Ammon's horn (tissue), 1 donor: ENCODE measurements at regions not wholly inside any gene's neighbourhood (a gene's known extent, or its start where the extent isn't known, plus 50 kb on each side); places are given as distances from the start of the nearest gene placed in this dataset.

Experiments
- DNase-seq: peaks from one replicate; pipeline ENCODE4 v3.0.0-alpha.2; 2016; ENCODE audit warnings: low spot score

DNA sequence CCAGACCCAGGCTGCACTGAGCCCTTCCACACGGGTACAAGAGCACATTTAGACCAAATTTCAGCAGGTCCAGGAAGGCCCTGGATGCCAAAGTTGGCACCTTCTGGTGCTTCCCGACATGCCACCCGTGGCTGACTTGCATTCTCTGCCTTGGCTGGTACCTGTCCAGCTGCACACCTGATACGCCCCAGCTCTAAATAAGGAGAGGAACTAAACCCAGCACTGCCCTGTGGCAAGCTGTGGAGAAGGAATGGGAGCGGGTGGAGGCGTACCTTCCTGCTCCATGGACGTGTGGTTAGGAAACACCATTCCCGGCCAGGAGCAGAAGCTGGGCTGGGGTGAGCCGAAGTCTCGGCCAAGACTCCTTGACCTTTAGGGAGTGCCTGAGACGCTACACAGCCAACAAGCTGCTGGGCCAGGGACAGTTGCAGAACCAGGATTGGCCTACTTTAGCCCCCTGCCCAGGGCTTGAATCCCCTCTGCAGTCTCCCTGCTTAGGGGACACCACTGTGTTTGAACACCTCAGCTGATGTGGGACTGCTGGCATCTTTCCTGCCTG lies 86.5 kb upstream of the TAF1B start:
- no peak for DNase-seq

DNA sequence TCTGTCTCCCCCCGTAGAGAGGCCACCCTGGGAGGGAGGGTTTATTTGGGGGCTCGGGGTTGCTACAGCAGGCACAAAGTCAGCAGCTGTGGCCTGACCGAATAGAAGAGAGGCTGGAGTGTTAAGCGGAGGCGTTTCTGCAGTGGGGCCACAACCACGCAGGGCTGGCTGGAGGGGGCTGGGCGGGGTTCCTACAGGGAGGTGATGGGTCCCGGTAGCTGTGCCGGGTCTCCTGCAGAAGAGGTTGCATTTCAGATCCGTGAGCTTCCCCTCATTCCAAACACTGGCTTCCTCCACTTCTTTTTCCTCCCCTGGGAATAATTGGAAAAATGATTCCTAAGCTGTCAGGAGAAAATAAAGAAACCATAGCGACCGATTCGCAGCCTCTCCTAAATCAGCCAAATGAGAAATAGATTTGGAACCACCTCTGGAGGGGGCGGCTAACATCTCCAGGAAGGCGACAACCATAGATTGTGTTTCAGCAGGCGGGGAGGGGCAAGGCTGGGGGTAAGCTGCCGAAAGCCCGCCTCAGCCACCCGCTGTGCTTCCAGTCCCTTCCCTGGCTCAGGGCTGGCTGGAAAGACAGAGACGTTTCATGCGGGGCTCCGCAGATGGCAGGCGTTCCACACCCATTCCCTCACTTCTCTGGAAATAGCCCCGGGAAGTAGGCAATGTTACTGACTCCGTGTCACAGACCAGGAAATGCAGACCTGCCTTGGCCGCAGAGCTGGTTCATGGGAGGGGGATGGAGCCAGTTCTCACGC lies 85.6 kb upstream of the TAF1B start:
- peak; percentile 76 for DNase-seq

DNA sequence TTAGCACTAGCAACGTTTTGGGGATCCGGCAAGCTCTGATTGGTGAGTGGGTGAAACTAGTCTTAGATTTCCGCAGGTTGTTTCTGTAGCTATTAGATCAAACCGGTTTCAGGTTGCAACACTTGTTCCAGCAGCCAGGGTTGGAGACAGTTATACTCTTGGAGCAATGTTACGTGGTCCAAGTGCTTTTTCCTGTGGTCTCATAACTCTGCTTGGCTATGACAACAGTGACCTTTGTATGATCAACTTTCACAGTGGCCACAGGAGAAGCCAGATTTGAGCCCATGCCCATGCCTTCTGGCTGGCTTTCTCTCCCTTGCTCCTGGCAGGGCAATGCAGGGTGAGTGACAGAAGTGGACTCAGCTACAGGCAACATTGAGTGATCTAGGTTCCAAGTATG lies 84.5 kb upstream of the TAF1B start:
- DNase-seq, result no peak

DNA sequence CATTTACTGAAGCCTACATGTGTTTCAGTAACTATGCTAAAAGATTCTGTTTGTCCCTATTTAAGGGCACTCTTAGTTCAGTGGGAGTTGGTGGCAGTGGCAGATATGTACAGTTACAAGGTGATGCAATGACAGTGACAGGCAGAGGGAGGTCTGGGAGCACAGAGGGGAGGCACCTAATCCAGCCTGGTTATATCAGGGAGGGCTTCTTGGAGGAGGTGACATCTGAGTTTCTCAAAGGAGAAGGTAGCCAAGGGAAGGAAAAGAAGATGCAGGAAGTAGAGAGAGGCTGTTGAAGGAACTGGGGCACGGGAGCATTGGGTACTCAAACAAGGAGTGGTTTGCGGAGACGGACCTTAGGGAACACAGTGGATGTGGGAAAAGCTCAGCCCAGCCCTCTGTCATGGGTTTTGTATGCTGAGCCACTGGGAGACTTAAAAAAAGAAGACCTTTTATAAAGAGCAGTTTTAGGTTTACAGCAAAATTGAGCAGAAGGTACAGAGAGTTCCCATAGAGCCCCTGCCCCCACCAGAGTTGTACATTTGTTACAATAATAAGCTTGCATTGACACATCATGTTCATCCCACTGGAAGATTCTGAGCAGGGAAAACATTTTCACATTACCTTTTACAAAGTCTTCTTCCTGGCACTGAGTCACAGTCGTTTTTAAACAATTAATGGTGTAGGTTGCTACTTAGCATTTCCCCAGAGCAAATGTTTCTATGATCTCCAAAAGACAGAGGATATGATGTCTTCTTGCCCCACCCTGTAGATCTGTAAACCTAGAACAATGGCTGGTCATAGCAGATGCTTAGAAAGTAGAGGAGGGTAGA lies 83.0 kb upstream of the TAF1B start:
- DNase-seq, result no peak

DNA sequence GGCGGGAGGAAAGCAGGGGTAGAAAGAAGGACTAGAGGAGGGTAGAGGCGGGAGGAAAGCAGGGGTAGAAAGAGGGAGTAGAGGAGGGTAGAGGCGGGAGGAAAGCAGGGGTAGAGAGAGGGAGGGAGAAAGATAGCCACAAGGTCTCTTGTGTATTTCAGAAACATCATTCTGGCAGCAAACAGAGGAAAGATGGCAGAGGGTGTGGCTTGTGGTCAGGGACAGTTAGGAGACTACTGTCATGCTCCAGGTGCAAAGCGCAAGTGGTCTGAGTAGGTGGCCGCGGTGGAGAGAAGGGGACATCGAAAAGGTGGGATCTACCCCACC lies 82.4 kb upstream of the TAF1B start:
- DNase-seq, result no peak

DNA sequence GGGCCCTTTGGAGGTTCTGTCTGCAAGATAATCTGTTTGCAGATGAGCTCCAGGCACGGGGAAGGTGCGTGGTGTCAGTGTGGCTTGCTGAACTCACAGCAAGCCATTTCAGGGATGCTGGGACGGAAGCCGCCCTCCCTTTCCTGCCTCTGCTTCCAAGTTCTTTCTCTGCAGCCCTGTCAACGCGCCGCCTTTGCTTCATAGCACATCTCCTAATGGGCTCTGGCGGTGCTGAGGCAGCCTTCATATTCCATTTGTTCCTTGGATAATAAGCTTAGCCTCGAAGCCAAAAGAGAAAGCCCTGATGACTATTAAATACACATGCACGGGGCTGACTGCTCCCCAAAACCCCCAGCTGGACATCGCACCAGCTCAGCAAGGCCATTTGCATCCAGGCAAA lies 81.7 kb upstream of the TAF1B start:
- DNase-seq, result peak; percentile 56

DNA sequence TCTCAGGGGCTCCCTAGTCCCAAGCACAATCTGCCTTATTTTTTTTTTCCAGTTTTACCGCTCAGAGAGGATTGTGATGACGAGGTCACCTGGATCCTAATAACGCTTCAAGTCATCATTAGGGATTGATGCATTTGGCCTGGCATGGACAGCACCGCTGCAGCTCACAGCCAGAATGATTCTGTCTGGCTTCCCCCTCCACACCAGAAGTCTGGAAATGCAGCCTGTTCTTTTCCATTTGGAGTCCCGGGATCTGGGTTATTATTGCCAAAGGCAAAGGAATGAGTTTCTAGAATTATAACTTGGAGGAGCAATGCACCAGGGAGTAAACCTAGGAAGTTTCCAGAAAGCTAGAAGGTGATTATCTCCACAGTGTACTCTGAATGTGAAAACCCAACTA lies 81.1 kb upstream of the TAF1B start:
- DNase-seq, result no peak

DNA sequence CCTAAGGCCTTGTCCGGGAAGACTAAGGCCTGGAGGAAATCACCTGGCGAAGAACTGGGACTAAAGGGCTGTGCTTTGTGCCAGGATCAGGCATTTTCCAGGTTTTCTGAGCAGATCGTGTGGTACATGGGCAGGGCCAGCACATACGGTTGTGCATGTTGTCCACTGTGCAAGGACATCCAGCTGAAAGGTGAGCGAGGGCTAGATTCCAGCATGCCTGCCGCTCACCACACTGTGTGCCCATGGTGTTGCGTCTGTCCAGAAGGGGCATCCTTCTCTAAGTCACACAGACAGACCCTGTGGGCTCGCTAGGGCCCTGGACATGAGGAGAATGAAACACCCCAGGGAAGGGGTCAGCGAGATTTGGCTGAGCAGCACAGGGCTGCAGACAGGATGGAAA lies 80.3 kb upstream of the TAF1B start:
- DNase-seq, result no peak

DNA sequence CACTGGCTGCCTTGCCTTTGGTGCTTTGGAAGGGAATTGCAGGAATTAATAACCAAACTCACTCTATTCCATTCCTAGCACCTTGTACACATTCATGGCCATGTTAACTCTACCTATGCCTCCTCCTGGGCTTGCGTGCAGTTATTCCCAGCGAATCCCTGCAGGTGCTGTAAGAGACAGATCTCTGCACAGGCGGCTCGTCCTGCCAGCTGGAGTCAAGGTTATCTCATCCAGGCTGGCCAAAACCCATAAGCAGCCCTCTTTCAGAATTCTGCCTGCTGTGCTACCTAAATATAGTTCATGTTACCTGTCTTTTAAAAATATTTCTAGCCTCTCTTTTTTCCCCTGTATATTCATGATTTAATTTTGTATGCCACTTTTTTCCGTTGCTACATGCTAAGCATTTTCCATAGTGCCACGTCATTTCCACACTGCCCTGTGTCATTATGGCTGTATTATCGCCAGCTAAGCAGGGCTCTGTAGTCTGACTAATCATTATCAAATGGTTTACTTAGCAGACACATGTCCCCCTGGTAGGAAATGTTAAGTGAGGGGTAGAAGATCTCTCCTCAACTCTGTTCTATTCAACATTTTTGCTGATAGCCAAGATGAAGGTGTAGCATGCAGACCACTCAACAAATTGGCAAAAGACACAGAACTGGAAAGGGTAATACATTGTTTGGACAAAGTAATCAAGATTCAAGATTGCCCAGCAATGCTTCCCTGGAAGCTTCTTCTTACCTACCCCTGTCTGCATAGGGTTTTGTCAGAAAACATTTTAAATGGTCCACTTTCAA lies 79.7 kb upstream of the TAF1B start:
- no peak for DNase-seq

DNA sequence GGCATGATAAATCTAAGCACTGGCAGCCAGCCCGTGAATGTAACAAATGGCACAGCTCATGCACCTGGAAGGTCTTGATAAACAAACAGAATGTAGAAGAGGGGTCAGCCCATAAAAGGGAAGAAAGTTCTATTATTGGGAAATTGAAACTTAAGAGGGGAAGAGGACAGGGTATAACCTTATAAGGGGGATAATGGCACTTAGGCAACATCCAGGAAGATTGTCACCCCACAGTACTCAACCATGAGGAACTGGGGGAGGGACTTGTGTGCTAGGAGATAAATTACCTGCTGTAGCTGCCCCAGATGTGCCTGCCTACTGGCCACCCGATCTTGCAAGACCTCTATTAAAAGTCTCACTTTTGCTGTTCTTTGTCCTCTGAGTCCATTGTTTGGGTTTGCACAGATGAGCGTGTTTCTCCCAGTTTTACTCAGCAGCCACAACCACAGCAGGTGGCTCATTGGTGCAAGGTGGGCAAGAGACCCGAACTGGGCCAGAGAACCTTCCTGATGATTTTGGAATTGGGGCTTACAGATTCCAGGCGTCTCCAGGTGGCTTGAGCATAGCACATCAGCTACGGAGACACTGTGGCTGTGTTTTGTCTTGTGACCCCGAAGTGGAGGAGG lies 79.0 kb upstream of the TAF1B start:
- DNase-seq, result no peak

DNA sequence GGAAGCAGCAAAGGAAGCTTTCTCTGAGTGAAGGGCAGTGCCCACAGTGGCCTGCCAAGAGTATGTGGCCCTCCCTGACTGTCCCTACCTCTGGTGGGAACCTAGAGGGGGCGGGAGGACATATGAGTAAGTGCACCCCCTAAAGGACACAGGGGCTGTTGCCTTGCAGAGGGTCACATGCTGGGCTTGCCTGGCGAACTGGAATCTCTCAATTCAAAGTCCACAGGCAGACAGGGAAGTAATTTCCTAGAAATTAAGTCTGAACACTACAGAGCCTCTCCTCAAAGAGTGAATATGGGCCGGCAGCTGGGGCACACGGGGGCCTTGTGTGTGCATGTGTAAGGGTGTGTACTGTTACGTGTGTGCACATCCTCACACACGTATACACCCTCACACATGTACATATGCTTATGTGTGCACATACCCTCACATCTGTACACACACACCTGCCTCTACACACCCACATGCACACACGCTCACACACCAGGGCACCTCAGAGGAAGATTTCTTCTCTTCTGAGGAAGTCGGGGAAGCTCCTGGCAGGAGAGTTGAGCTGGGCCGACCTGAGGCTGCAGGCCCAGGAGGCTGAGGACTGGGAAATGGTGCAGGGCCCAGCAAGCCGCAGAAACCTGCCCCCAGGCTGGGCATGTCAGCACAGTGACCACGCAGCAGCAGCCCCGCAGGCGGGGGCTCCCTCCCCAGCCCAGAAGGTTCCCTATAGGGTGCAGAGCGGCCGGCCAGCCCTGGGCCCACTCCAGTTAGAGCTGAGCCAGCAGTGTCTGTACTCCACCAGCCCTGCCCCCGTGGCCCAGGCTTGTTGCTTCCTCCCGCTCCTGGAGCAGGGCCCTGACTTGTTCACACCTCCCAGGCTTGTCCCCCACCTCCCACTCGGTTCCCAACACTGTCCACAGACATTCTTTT lies 77.4 kb upstream of the TAF1B start:
- DNase-seq, result no peak

DNA sequence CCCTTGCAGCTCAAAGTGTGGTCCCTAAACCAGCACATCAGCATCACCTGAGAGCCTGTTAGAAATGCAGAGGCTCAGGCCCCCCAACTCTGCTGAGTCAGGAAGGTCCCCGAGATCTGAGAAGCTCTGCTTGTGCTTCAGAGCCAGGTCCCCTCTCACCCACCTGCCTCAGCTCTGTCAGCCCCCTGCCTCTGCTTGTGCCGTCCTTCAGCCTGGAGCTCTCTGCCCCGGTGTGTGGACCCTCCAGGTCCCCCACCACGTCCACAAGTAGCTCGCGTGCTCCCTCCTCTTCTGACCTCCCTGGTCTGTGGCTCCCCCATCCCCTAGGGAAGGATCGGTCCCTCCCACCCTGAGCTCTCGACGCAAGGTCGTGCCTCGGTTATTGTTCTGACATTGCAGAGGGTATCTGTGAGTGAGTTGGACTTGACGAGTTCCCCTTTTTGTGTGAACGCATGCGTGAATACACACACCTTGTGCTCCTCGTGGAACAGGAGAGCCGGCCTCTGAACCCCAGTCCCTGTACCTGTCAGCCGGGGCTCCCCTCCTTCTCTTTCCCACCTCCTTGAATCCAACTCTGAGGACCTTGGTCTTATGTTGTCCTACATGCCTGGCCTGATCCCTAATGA lies 75.5 kb upstream of the TAF1B start:
- DNase-seq, result no peak

DNA sequence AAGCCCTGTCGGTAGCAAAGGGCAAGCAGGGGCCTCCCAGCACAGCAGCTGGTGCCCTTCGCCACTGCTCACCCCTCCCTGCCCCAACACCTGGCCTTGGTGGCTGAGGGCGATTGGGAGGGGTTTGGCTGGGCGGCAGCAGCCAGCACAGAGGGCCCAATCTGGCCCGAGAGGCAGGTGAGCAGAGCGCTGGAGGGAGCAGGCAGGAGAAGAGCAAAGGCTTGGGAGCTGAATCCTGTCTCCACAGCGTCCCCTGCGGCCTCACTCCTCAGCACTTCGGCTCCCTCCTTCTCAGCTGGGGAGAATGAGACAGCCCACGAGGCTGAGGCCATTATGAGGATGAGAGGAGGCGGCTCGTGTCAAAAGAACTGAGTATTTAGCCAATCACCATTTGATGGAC lies 74.9 kb upstream of the TAF1B start:
- DNase-seq, result peak; percentile 44

DNA sequence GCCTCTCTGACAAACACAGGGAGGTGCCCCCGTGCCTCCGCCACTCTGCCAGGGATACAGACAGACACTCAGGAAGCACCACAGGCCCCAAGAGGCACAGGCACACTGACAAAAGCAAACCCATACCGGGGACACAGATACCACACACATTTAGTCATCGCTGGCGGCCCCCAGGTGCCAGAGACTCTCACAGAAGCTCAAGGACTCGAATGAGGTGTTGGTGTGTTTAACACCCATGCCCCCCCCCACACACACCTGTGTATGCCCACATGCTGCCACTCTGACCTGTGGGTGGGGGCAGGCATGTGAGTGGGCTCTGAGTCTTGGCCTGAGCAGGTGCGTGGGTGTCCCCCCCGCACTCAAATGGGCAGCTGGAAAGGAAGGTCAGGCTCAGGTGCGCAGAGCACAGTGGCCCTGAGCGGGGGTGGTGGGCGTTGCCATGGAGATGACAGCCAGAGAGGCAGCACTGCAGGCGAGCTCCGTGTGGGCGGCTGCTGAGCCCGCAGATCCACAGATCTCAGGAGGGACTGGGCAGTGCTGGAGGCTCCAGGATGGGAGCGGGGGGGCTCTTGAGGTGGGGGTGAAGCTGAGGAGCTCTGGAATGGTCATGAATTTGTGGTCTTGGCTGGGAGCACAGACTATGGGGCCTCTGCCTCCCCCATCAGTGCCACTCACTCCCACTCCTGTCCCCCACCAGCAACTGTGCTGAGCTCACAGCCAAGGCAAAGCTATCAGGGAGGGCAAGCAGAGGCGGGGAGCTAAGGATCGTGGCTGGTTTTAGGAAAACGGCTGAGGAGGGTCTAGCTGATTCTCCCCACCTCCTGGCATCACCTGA lies 73.9 kb upstream of the TAF1B start:
- no peak for DNase-seq

DNA sequence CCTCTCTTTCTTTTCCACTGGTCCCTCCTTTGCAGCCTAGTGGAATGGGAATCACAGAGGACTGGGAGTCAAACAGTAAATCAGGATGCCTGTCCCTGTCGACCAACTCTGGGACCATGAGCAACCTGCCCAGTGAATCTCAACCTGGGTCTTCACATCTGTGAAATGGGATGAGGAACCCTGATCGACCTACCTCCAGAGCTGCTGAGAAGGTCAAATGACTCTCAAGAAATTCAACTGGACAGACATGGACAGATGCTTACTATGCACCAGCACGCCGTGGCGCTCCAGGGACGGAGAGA lies 73.3 kb upstream of the TAF1B start:
- no peak for DNase-seq

DNA sequence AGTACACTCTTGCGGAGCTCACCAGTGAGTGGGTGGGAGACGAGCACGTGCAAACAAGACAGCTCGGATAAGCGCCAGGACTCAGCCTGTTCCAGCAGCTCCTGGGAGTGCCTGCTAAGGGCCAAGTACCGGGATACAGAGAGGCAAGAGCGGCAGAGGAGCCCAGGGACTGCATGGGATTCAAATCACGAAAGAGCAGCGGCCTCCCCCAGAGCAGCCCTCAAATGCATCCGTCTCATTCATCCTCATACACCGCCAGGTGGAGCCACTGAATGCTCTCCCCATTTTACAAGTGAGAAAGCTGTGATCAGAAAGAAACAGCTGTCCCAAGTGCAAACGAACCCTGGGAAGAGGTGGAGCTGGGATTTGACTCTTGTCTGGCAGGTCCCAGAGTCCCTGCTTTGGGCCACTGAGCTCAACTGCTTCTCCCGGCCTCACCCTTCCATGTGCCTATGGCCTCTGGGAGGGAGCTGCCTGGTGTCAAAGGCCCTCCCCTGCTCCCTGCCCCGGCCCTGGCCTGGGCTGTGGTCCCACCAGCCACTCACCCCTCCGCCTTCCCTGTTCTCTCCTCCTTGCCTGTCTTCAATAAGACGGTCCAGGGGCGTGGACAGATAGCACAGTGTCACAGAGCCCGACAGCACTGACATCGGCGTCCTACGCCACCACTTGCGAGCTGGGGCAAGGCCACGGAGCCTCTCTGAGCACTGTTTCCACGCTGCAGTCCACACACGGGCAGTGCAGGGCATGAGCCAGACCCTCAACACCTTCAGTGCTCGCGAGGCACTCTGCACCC lies 72.8 kb upstream of the TAF1B start:
- peak; percentile 87 for DNase-seq

DNA sequence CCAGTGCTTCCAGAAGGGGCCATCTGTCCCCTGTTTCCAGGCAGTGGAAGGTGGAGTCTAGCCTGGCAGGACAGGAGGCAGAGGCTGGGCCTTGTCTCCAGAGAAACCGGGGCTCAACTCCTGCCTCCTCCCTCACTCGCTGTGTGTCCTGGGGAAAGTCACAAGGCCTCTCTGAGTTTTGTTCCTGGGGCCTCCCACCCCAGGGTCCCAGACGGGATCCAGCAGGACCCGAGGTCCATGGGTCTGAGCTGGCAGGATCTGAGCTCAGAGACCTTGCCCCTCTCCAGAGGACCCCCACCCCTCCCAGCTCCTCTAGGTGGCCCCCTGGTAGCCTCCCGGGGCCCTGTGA lies 72.2 kb upstream of the TAF1B start:
- DNase-seq, result no peak

DNA sequence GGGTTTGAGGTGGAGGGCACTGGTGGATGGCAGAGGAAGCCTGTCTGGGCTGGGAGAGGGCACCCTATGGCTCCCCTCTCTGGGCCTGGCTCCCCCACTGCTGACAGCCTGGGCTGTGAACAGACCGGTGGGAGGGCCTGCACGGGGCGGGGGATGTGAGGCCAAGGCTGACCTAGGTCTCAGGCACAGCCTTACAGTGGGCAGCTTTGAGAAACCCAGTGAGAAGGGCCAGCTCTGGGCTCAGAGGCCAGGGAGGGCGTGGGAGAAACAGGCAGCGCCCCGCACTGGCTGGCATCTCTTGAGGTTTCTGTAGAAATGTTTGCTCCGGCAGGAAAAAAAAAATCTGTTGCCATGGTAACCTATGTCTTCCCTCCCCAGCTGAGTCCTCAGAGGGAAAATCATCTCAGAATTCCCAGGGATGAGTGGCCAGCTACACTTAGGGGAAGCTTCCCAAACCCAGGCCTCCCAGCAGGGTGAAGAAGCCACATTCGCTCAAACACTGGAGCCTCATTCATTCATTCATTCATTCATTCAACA lies 71.7 kb upstream of the TAF1B start:
- DNase-seq, result peak; percentile 67
